ENCODE measurements at regions not wholly inside any gene's neighbourhood (a gene's known extent, or its start where the extent isn't known, plus 50 kb on each side); places are given as distances from the start of the nearest gene placed in this dataset.

- TF ChIP-seq CTCF (IDR thresholded peaks at IDR 0.05; ENCODE audit: low read depth, low read length) (no peak), EZH2phosphoT487 (IDR thresholded peaks at IDR 0.05; ENCODE audit: low read depth) (no peak)
Measured at GRCh38 chr7:18162657-18163056, 135.0 kb upstream of the PRPS1L1 start.
